Panc1 (cell line): ENCODE measurements at regions not wholly inside any gene's neighbourhood (a gene's known extent, or its start where the extent isn't known, plus 50 kb on each side); places are given as distances from the start of the nearest gene placed in this dataset.

Experiments used
- ATAC-seq: fragments of 200-7000 bp; cut with Tn5 transposase; 2 replicates; pipeline ENCODE4 v1.9.1; 2020; ENCODE audit warnings: mild to moderate bottlenecking, moderate library complexity
- BruUV-seq: library from RNA; stranded (reverse); fragments of 400-500 nt; replicated peaks from 2 replicates; lab custom pipeline; 2021; lab: Mats Ljungman, UMichigan
- CTCF ChIA-PET: fragments of 300-600 bp; sonication (Branson Sonifier 250); formaldehyde crosslinking; loops from one replicate; lab custom pipeline; 2022; ENCODE audit warnings: antibody characterized with exemption; lab: Charles Lee
- POLR2A ChIA-PET: fragments of 300-600 bp; sonication (Branson Sonifier 250); formaldehyde crosslinking; loops from one replicate; lab custom pipeline; 2022; ENCODE audit warnings: antibody characterized with exemption; lab: Charles Lee
- DNase-seq: peaks from one replicate; pipeline ENCODE4 v3.0.0-alpha.2; 2010; ENCODE audit warnings: low read depth, low spot score
- H3K27ac ChIP-seq: 2 replicates; pipeline ENCODE4 v1.5.1; 2011; ENCODE audit warnings: mild to moderate bottlenecking, low read length, inconsistent platforms
- H3K27me3 ChIP-seq: fragments of 200-500 bp; sonication (Bioruptor generic); 2 replicates; pipeline ENCODE4 v1.6.0; 2014; ENCODE audit warnings: low read length, inconsistent platforms; ENCODE audit not compliant: control insufficient read depth, insufficient read depth
- H3K36me3 ChIP-seq: fragments of 200-500 bp; sonication (Bioruptor generic); 2 replicates; pipeline ENCODE4 v1.5.1; 2014; ENCODE audit warnings: inconsistent platforms, mild to moderate bottlenecking, low read length, moderate library complexity; ENCODE audit not compliant: control insufficient read depth, insufficient read depth
- H3K4me1 ChIP-seq: 2 replicates; pipeline ENCODE4 v1.5.1; 2011; ENCODE audit warnings: inconsistent platforms, mild to moderate bottlenecking, low read length, moderate library complexity; ENCODE audit not compliant: control insufficient read depth, insufficient read depth
- H3K4me3 ChIP-seq, 2 experiments: 2 replicates each; pipeline ENCODE4 v1.5.1; 2011 to 2012; ENCODE audit warnings: low read depth in 2 of 2, low read length in 2 of 2, mild to moderate bottlenecking in 2 of 2, inconsistent platforms in 1 of 2, moderate library complexity in 1 of 2
- H3K9me3 ChIP-seq: fragments of 200-500 bp; sonication (Bioruptor generic); 2 replicates; pipeline ENCODE4 v1.5.1; 2014; ENCODE audit warnings: low read depth, mild to moderate bottlenecking, inconsistent platforms, low read length, moderate library complexity; ENCODE audit not compliant: control insufficient read depth, insufficient read depth
- POLR2AphosphoS5 ChIP-seq: IDR thresholded peaks from 2 replicates; pipeline ENCODE4 v1.6.1; 2012; ENCODE audit warnings: mild to moderate bottlenecking, low read depth, low read length, moderate library complexity
- SIN3A ChIP-seq: IDR thresholded peaks from 2 replicates; pipeline ENCODE4 v1.6.1; 2012; ENCODE audit warnings: low read depth, mild to moderate bottlenecking, low read length, moderate library complexity, borderline replicate concordance; ENCODE audit not compliant: insufficient read depth
- TCF7L2 ChIP-seq: IDR thresholded peaks from 2 replicates; pipeline ENCODE4 v1.6.1; 2011; ENCODE audit warnings: mild to moderate bottlenecking, low read depth, low read length, inconsistent platforms
- in situ Hi-C: cut with HindIII; loops from 2 replicates; pipeline ENCODE4 v1.10.0; 2016; ENCODE audit warnings: low sequenced_read_pairs, low pct_unique_long_range_greater_than_20kb
- intact Hi-C: fragments of 100-400 bp; cut with micrococcal nuclease; formaldehyde crosslinking; loops from one replicate; pipeline ENCODE4 v1.10.0; 2022; ENCODE audit not compliant: unreplicated experiment
- TF ChIP-seq, protein P1 (sequence below), 2 experiments: IDR thresholded peaks; 2 replicates each; pipeline ENCODE4 v1.6.1; 2011 to 2012; ENCODE audit warnings: low read depth in 2 of 2, control low read depth in 1 of 2, low read length in 1 of 2, mild to moderate bottlenecking in 1 of 2, moderate library complexity in 1 of 2; ENCODE audit not compliant: insufficient read depth in 1 of 2
- TF ChIP-seq, protein P2 (sequence below): fragments of 450-650 bp; IDR thresholded peaks from 2 replicates; pipeline ENCODE4 v1.5.1; 2017; ENCODE audit warnings: mild to moderate bottlenecking

DNA sequence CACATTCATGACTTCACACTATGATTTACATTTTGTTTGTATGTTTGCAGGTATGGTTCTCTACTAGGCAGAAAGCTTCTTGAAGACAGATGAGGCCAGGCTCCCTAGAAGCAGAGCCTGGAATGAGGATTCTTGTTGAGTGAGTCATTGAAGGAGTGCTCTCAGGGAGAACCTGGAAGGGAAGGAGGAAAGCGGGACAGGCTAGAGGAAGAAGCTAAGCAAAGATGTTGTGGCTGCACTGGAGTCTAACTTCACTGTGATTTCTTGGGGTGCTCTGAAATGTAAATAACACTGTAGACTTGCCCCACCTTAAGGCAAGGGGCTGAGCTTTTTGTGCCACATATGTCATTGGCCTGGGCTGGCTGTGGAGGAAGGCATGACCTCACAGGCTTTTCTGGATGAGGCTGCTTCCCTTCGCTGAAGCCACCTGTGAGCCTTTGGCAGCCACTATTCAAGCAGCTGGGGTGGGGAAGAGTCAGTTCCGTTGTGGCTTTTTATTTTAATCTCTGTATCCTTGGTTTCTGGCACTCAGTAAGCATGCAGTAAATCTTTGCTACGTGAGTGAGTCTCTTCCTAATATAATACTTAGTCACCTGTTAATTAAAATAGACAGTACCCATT, 307.3 kb downstream of the SV2B start:
- TF ChIP-seq TCF7L2 (no peak), POLR2AphosphoS5 (no peak), SIN3A (no peak)
- TF ChIP-seq, protein P1, sequence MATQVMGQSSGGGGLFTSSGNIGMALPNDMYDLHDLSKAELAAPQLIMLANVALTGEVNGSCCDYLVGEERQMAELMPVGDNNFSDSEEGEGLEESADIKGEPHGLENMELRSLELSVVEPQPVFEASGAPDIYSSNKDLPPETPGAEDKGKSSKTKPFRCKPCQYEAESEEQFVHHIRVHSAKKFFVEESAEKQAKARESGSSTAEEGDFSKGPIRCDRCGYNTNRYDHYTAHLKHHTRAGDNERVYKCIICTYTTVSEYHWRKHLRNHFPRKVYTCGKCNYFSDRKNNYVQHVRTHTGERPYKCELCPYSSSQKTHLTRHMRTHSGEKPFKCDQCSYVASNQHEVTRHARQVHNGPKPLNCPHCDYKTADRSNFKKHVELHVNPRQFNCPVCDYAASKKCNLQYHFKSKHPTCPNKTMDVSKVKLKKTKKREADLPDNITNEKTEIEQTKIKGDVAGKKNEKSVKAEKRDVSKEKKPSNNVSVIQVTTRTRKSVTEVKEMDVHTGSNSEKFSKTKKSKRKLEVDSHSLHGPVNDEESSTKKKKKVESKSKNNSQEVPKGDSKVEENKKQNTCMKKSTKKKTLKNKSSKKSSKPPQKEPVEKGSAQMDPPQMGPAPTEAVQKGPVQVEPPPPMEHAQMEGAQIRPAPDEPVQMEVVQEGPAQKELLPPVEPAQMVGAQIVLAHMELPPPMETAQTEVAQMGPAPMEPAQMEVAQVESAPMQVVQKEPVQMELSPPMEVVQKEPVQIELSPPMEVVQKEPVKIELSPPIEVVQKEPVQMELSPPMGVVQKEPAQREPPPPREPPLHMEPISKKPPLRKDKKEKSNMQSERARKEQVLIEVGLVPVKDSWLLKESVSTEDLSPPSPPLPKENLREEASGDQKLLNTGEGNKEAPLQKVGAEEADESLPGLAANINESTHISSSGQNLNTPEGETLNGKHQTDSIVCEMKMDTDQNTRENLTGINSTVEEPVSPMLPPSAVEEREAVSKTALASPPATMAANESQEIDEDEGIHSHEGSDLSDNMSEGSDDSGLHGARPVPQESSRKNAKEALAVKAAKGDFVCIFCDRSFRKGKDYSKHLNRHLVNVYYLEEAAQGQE (IDR thresholded peaks at IDR 0.05; ENCODE audit: insufficient read depth in 1 of 2, low read depth in 2 of 2, low read length in 1 of 2) = no peak
- TF ChIP-seq, protein P2, sequence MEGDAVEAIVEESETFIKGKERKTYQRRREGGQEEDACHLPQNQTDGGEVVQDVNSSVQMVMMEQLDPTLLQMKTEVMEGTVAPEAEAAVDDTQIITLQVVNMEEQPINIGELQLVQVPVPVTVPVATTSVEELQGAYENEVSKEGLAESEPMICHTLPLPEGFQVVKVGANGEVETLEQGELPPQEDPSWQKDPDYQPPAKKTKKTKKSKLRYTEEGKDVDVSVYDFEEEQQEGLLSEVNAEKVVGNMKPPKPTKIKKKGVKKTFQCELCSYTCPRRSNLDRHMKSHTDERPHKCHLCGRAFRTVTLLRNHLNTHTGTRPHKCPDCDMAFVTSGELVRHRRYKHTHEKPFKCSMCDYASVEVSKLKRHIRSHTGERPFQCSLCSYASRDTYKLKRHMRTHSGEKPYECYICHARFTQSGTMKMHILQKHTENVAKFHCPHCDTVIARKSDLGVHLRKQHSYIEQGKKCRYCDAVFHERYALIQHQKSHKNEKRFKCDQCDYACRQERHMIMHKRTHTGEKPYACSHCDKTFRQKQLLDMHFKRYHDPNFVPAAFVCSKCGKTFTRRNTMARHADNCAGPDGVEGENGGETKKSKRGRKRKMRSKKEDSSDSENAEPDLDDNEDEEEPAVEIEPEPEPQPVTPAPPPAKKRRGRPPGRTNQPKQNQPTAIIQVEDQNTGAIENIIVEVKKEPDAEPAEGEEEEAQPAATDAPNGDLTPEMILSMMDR = no peak
- Histone ChIP-seq H3K4me1 (no peaks in the 10 kb centered on the region), H3K36me3 (no peaks in the 10 kb centered on the region), H3K4me3 (no peak overlapping the region), H3K9me3 (no peaks in the 10 kb centered on the region), H3K27me3 (no peaks in the 10 kb centered on the region), H3K27ac (no peak overlapping the region)
- ATAC-seq = no peak
- in situ Hi-C loops (no loop called here), intact Hi-C loops (no loop called here)
- no TSS peak for BruUV-seq
- POLR2A ChIA-PET = no interaction called here
- CTCF ChIA-PET = no interaction called here
- no peak for DNase-seq

DNA sequence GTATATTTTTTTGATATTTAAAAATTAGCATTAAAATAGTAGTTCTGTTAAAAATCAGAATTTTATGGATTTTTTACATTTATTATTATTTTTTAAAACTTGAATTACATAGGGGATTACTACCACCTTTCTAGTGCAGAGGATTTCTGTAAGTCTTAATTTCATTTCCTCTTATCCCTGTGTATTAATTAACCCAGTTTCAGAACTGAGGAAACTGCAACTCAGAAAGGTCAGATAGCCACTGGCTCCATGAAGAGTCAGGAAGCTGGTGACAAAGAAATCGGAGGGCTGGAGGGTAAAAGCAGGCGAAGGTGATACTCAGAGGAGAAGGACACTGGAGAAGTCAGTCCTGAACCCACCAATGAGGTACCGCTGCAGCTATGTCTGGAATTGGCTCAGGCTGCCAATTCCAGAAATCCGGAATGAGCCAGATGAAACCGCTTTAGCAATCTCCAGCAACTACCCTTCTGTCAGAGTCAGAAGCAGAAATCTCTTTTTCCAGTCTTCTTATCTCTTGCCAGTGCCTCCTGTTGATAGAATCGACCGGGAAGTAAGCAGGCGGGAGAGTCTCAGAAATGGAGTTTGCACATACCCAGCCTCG, 308.5 kb downstream of the SV2B start:
- no peak overlapping the region for H3K27ac ChIP-seq
- TF ChIP-seq SIN3A (no peak), TCF7L2 (no peak), POLR2AphosphoS5 (no peak)
- TF ChIP-seq, protein P2 = no peak
- TF ChIP-seq, protein P1 (IDR thresholded peaks at IDR 0.05; ENCODE audit: insufficient read depth in 1 of 2, low read depth in 2 of 2, low read length in 1 of 2) = no peak
- CTCF ChIA-PET = no interaction called here
- no TSS peak for BruUV-seq
- no peak for ATAC-seq
- no peaks in the 10 kb centered on the region for H3K36me3 ChIP-seq
- POLR2A ChIA-PET = no interaction called here
- intact Hi-C loops = no loop called here
- no peak overlapping the region for H3K4me3 ChIP-seq
- H3K27me3 ChIP-seq = no peaks in the 10 kb centered on the region
- H3K4me1 ChIP-seq = no peaks in the 10 kb centered on the region
- in situ Hi-C loops = no loop called here
- DNase-seq = no peak
- H3K9me3 ChIP-seq = no peaks in the 10 kb centered on the region
